ENCODE measurements at regions not wholly inside any gene's neighbourhood (a gene's known extent, or its start where the extent isn't known, plus 50 kb on each side); places are given as distances from the start of the nearest gene placed in this dataset.

DNA sequence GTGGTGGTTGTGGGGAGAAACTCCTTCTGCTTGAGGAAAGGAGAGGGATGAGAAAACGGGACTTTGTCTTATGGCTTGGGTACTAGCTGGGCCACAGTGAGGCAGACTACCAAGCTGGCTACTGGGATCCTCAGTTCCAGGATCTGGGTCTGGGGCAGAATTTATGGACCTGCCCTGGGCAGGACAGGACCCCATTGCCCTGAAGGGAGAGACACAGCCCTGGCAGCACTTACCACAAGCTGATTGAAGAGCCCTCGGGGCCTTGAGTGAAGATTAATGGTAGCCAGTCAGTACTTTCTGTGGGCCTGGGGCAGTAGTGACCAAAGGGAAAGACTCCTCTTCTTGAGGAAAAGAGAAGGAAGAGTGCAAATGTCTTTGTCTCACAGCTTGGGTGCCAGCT lies 799.7 kb downstream of the SI start:
- 68 to 97% methylated on average over 2 of the region's 2 CpGs for WGBS, 2 donors
- Histone ChIP-seq H3K27ac (no peak overlapping the region), H3K36me3 (no peaks in the 10 kb centered on the region), H3K4me3 (no peak overlapping the region), H3K4me1 (no peaks in the 10 kb centered on the region), H3K27me3 (no peaks in the 10 kb centered on the region), H3K9me3 (peaks cover 0 to 11% (median 0%) of the 10 kb centered on the region in 4 donors)
- no peak for TF ChIP-seq POLR2AphosphoS5 (IDR thresholded peaks at IDR 0.05)
- TF ChIP-seq EP300 (IDR thresholded peaks at IDR 0.05) = no peak
- no peak for TF ChIP-seq POLR2A (IDR thresholded peaks at IDR 0.05)
- TF ChIP-seq, protein P1, sequence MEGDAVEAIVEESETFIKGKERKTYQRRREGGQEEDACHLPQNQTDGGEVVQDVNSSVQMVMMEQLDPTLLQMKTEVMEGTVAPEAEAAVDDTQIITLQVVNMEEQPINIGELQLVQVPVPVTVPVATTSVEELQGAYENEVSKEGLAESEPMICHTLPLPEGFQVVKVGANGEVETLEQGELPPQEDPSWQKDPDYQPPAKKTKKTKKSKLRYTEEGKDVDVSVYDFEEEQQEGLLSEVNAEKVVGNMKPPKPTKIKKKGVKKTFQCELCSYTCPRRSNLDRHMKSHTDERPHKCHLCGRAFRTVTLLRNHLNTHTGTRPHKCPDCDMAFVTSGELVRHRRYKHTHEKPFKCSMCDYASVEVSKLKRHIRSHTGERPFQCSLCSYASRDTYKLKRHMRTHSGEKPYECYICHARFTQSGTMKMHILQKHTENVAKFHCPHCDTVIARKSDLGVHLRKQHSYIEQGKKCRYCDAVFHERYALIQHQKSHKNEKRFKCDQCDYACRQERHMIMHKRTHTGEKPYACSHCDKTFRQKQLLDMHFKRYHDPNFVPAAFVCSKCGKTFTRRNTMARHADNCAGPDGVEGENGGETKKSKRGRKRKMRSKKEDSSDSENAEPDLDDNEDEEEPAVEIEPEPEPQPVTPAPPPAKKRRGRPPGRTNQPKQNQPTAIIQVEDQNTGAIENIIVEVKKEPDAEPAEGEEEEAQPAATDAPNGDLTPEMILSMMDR (IDR thresholded peaks at IDR 0.05) = no peak
- ATAC-seq (ENCODE audit: low FRiP score in 2 of 2) = no peak
- no peak for DNase-seq

DNA sequence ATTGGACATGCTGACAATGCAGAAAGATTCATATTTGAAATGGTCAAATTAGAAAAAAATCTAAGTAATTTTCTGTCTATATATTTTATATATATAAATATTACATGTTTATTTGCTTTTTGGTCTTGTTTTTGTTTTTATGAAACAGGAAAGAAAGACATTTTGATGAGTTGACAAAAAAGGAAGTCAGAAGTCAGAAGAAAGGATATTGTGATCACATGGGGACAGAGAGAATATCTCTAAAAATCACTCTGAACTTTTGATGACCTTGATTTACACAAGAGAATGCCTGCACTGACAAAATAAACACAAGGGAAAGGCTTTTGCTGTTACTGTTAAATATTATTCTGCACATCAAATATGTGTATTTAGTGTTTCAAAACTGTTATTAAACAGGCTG lies 811.2 kb downstream of the SI start:
- no peak overlapping the region for H3K4me3 ChIP-seq
- DNase-seq = no peak
- TF ChIP-seq, protein P1 (IDR thresholded peaks at IDR 0.05) = no peak
- TF ChIP-seq POLR2A (IDR thresholded peaks at IDR 0.05) = no peak
- TF ChIP-seq POLR2AphosphoS5 (IDR thresholded peaks at IDR 0.05) = no peak
- TF ChIP-seq EP300 (IDR thresholded peaks at IDR 0.05) = no peak

DNA sequence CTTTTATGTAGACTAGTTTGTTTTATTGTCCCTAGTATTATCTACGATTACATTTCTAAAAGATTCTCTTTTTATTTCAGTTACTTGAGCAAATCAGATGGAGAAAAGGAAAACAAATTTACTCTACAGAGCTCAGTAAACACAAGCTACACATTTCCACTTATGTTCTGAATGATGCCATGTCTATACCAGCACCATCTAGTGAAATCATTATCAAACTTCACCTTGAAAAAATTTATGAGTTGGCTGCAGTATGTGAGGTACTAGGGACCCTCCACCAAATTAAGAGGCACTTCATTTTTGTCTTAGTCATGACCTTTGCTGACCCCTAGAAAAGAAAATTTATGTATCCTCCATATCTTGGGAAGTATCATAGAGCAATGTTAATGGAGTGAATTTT lies 827.4 kb downstream of the SI start:
- H3K27ac ChIP-seq = no peak overlapping the region
- H3K4me3 ChIP-seq = no peak overlapping the region
- no peaks in the 10 kb centered on the region for H3K36me3 ChIP-seq
- no peak for TF ChIP-seq EP300 (IDR thresholded peaks at IDR 0.05)
- no peak for TF ChIP-seq POLR2A (IDR thresholded peaks at IDR 0.05)
- TF ChIP-seq POLR2AphosphoS5 (IDR thresholded peaks at IDR 0.05) = no peak
- TF ChIP-seq, protein P1 (IDR thresholded peaks at IDR 0.05) = no peak
- ATAC-seq (ENCODE audit: low FRiP score in 2 of 2) = no peak
- no peaks in the 10 kb centered on the region for H3K27me3 ChIP-seq
- no peaks in the 10 kb centered on the region for H3K9me3 ChIP-seq
- no peak for DNase-seq
- WGBS, 2 donors = 65 to 85% methylated on average over 1 of the region's 1 CpG
- no peaks in the 10 kb centered on the region for H3K4me1 ChIP-seq

More for the DNA sequence above, 811.2 kb downstream of the SI start:
- H3K9me3 ChIP-seq = peaks cover 0 to 8% (median 0%) of the 10 kb centered on the region in 4 donors
- no peak overlapping the region for H3K27ac ChIP-seq
- no peak for ATAC-seq (ENCODE audit: low FRiP score in 2 of 2)
- H3K27me3 ChIP-seq = no peaks in the 10 kb centered on the region
- H3K36me3 ChIP-seq = no peaks in the 10 kb centered on the region
- no peaks in the 10 kb centered on the region for H3K4me1 ChIP-seq

DNA sequence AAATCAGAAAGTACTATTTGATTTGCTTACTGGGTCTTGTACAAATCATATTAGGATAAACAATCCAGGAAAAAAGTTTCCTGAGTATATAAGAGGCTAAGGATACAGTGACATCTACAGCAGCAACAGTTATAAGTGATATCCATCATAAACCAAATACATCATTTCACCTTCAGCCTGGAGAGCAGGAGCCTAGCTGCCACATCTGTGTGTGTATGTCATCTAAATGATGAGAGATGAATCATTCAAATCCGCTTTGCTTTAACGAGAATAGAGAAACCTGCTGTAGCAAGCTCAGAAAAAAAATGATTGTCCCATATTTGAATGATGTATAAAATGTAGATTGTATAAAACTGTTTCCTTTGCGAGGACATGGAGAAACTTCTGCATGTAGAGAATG lies 841.4 kb downstream of the SI start:
- H3K4me1 ChIP-seq = no peaks in the 10 kb centered on the region
- no peaks in the 10 kb centered on the region for H3K36me3 ChIP-seq
- WGBS, 2 donors = 88 to 91% methylated on average over 3 of the region's 3 CpGs
- DNase-seq (no peak), ATAC-seq (ENCODE audit: low FRiP score in 2 of 2) (no peak)
- no peaks in the 10 kb centered on the region for H3K9me3 ChIP-seq
- H3K4me3 ChIP-seq = no peak overlapping the region
- TF ChIP-seq POLR2AphosphoS5 (IDR thresholded peaks at IDR 0.05) (no peak), POLR2A (IDR thresholded peaks at IDR 0.05) (no peak), EP300 (IDR thresholded peaks at IDR 0.05) (no peak)
- TF ChIP-seq, protein P1 (IDR thresholded peaks at IDR 0.05) = no peak
- H3K27me3 ChIP-seq = no peaks in the 10 kb centered on the region
- H3K27ac ChIP-seq = no peak overlapping the region

DNA sequence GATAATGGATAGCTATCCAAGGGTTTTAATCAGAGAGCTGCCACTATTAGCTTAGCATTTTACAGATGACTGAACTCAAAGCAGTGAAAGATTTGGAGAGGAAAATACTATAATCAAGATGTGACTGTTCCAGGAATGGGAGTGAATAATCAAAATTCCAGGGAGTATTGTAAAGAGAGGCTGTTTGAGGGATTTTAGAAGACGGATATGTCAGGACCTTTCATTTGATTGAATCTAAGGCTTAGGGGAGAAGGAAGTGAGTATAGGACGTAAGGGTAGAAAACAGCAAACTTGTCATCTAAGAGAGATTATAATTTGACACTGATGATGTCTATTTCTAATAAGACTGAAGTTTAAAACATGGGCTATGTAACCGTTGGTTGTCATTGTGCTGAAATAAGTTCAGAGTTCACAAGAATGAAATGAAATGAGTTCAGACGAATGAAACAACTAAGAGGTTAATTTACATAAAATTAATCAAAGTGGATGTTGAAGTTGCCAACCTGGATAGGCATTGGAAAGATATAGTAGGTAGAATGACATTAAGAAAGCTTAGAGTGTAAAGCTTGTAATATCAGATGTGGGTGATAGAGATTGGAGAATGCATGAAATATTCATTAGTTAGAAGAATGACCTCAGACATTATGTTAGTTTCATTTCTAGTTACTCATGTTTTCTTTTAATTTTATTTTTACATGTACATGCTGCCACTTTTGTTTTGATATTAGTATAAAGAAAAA lies 842.8 kb downstream of the SI start:
- Histone ChIP-seq H3K4me3 (no peak overlapping the region), H3K27ac (no peak overlapping the region), H3K9me3 (no peaks in the 10 kb centered on the region), H3K27me3 (no peaks in the 10 kb centered on the region), H3K4me1 (no peaks in the 10 kb centered on the region), H3K36me3 (no peaks in the 10 kb centered on the region)
- ATAC-seq (ENCODE audit: low FRiP score in 2 of 2) (no peak), DNase-seq (no peak)
- 68 to 82% methylated on average over 4 of the region's 4 CpGs for WGBS, 2 donors
- TF ChIP-seq POLR2A (IDR thresholded peaks at IDR 0.05) (no peak), EP300 (IDR thresholded peaks at IDR 0.05) (no peak), POLR2AphosphoS5 (IDR thresholded peaks at IDR 0.05) (no peak)
- TF ChIP-seq, protein P1 (IDR thresholded peaks at IDR 0.05) = no peak
